Activated T-helper 2 cell treated with anti-CD3 and anti-CD28 coated beads, Interferon-gamma antibody, Interleukin-2, Interleukin-4, amounts not matched to agents 10 μg/mL and 5 μg/mL and 100 μg/mL, durations not matched to agents 14 hours and 24 hours and 36 hours (primary cell): ENCODE measurements at regions not wholly inside any gene's neighbourhood (a gene's known extent, or its start where the extent isn't known, plus 50 kb on each side); places are given as distances from the start of the nearest gene placed in this dataset.

ENCODE experiments used
- DNase-seq: peaks from one replicate; pipeline ENCODE4 v3.0.0; 2021; ENCODE audit warnings: low spot score
- H3K27ac Mint-ChIP-seq: one replicate; pipeline ENCODE4 v1.8.0; 2021; ENCODE audit warnings: mixed read lengths
- H3K27me3 Mint-ChIP-seq: one replicate; pipeline ENCODE4 v1.8.0; 2021; ENCODE audit warnings: low read depth, mixed read lengths
- H3K36me3 Mint-ChIP-seq: one replicate; pipeline ENCODE4 v1.8.0; 2021; ENCODE audit warnings: low read depth, mixed read lengths
- H3K4me1 Mint-ChIP-seq: one replicate; pipeline ENCODE4 v1.8.0; 2021; ENCODE audit warnings: low read depth, mixed read lengths
- H3K4me3 Mint-ChIP-seq: one replicate; pipeline ENCODE4 v1.8.0; 2021; ENCODE audit warnings: low read depth, mild to moderate bottlenecking, moderate library complexity, mixed read lengths
- H3K9me3 Mint-ChIP-seq: one replicate; pipeline ENCODE4 v1.8.0; 2021; ENCODE audit warnings: mixed read lengths
- intact Hi-C: fragments of 100-400 bp; cut with micrococcal nuclease; formaldehyde crosslinking; loops from one replicate; pipeline ENCODE4 v1.15.1; 2023

- H3K27me3 Mint-ChIP-seq = no peaks in the 10 kb centered on the region
- intact Hi-C loops = no loop called here
- no peaks in the 10 kb centered on the region for H3K4me1 Mint-ChIP-seq
- no peaks in the 10 kb centered on the region for H3K9me3 Mint-ChIP-seq
- no peaks in the 10 kb centered on the region for H3K36me3 Mint-ChIP-seq
- DNase-seq = no peak
- no peak overlapping the region for H3K4me3 Mint-ChIP-seq
- H3K27ac Mint-ChIP-seq = no peak overlapping the region
These were observed 185.5 kb downstream of the OLFM1 start for GRCh38 chr9:135273008-135273407.

GRCh38 chr9:135275163-135275562 lies 187.7 kb downstream of the OLFM1 start:
- Mint-ChIP-seq H3K27me3 (no peaks in the 10 kb centered on the region), H3K36me3 (no peaks in the 10 kb centered on the region), H3K9me3 (no peaks in the 10 kb centered on the region), H3K4me3 (no peak overlapping the region), H3K4me1 (no peaks in the 10 kb centered on the region), H3K27ac (no peak overlapping the region)
- intact Hi-C loops = no loop called here
- DNase-seq = no peak

- Mint-ChIP-seq H3K27ac (no peak overlapping the region), H3K4me3 (no peak overlapping the region), H3K36me3 (no peaks in the 10 kb centered on the region), H3K4me1 (no peaks in the 10 kb centered on the region), H3K27me3 (no peaks in the 10 kb centered on the region), H3K9me3 (no peaks in the 10 kb centered on the region)
- intact Hi-C loops = no loop called here
- no peak for DNase-seq
These were observed 188.3 kb downstream of the OLFM1 start for GRCh38 chr9:135275571-135276289.

DNA sequence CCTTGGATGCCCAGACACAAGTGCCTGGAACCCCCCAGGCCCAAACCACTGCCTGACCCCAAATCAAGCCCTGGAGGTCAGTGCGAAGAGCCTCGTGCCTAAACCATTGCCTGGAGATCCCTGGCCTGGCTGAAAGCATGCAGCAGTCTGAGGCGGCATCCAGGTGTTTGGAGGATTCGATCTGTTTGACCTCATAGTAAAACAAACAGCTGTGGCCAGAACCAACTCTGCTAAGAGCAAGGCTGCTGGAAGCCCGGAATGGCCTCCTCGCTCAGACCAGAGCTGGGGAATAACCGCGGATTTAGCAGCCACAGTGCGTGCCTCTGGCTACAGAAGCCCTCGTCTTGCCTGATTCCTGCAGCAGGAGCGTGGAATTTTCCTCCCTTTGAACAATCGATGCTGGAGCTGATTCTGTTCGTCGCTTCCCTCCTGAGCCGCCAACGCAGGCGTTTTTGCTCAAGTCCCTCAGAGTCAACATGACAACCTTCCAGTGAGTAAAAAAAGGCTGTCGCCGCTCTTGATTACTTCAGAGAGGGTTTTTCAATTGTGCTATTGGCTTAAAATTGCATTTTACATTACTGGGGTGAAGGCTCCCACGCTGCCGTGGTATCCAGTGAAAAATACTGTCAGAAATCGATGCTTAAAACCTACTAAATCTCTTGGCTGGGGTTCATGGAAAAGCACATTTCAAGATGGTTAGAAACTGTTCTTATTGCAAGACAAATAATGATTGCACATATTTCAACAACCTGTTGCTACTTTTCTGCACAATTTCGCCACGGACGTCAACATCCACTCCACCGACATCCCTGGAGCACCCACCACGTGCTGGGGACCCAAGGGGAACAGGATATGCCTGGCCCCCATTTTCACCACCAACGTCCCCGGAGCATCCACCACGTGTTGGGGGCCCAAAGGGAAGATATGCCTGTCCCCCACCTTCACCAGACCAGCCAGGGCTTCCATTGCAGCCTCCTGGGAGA lies 190.0 kb downstream of the OLFM1 start:
- no peaks in the 10 kb centered on the region for H3K36me3 Mint-ChIP-seq
- intact Hi-C loops = no loop called here
- H3K9me3 Mint-ChIP-seq = no peaks in the 10 kb centered on the region
- H3K4me1 Mint-ChIP-seq = no peaks in the 10 kb centered on the region
- no peaks in the 10 kb centered on the region for H3K27me3 Mint-ChIP-seq
- H3K27ac Mint-ChIP-seq = no peak overlapping the region
- H3K4me3 Mint-ChIP-seq = no peak overlapping the region
- no peak for DNase-seq

DNA sequence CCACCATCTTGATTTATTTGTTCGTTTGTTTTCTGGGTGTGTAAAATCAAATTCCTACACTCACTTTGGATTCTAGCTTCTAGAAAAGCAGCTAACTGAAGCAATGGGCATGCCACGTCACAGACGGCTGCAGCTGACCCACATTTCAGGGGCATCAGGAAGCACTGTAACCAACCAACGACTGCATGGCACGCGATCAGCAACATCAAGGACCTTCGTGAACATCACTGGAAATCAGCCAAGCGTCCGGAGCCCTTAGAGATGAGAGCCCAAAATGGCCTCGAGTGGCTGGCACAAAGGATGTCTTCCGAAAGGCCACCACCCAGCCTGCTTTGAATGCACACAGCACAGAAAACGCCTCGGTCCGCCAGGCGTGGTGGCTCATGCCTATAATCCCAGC lies 191.1 kb downstream of the OLFM1 start:
- Mint-ChIP-seq H3K27me3 (no peaks in the 10 kb centered on the region), H3K9me3 (no peaks in the 10 kb centered on the region), H3K36me3 (no peaks in the 10 kb centered on the region), H3K4me1 (no peaks in the 10 kb centered on the region), H3K27ac (no peak overlapping the region), H3K4me3 (no peak overlapping the region)
- no peak for DNase-seq
- intact Hi-C loops = no loop called here

GRCh38 chr9:135279385-135279784 lies 191.9 kb downstream of the OLFM1 start:
- intact Hi-C loops = no loop called here
- no peaks in the 10 kb centered on the region for H3K4me1 Mint-ChIP-seq
- H3K4me3 Mint-ChIP-seq = no peak overlapping the region
- H3K36me3 Mint-ChIP-seq = no peaks in the 10 kb centered on the region
- H3K27ac Mint-ChIP-seq = no peak overlapping the region
- DNase-seq = no peak
- no peaks in the 10 kb centered on the region for H3K9me3 Mint-ChIP-seq
- no peaks in the 10 kb centered on the region for H3K27me3 Mint-ChIP-seq

GRCh38 chr9:135279834-135280393 lies 192.4 kb downstream of the OLFM1 start:
- no peaks in the 10 kb centered on the region for H3K36me3 Mint-ChIP-seq
- no peak overlapping the region for H3K27ac Mint-ChIP-seq
- H3K9me3 Mint-ChIP-seq = no peaks in the 10 kb centered on the region
- intact Hi-C loops = no loop called here
- no peak overlapping the region for H3K4me3 Mint-ChIP-seq
- H3K4me1 Mint-ChIP-seq = no peaks in the 10 kb centered on the region
- no peaks in the 10 kb centered on the region for H3K27me3 Mint-ChIP-seq
- no peak for DNase-seq

DNA sequence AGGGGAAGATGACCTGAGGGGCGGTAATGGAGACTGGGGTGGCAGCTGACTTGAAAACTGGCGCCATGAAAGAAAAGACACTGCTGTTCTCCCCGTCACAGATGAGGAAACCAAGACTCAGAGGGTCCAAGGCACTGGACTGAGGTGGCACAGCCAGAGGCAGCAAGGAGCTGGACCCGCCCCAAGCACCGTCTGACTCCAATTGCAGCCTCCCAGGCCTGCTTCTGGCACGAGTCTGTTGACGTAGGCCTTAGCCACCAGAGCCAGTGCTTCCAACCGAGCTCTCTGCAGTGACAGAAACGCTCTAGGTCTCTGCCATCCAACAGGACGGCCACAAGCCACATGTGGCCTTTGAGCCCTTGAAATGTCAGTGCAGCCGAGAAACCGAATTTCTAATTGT lies 193.2 kb downstream of the OLFM1 start:
- no peak for DNase-seq
- no peaks in the 10 kb centered on the region for H3K4me1 Mint-ChIP-seq
- intact Hi-C loops = no loop called here
- no peak overlapping the region for H3K4me3 Mint-ChIP-seq
- no peaks in the 10 kb centered on the region for H3K9me3 Mint-ChIP-seq
- H3K36me3 Mint-ChIP-seq = no peaks in the 10 kb centered on the region
- H3K27ac Mint-ChIP-seq = no peak overlapping the region
- no peaks in the 10 kb centered on the region for H3K27me3 Mint-ChIP-seq

- peaks cover 2% of the 10 kb centered on the region for H3K9me3 Mint-ChIP-seq
- no peaks in the 10 kb centered on the region for H3K4me1 Mint-ChIP-seq
- no peak overlapping the region for H3K27ac Mint-ChIP-seq
These were observed 193.7 kb downstream of the OLFM1 start for GRCh38 chr9:135281151-135281550.

GRCh38 chr9:135281791-135282737 lies 194.6 kb downstream of the OLFM1 start:
- H3K9me3 Mint-ChIP-seq = peaks cover 7% of the 10 kb centered on the region
- no peak overlapping the region for H3K27ac Mint-ChIP-seq
- H3K4me1 Mint-ChIP-seq = no peaks in the 10 kb centered on the region
- H3K36me3 Mint-ChIP-seq = no peaks in the 10 kb centered on the region
- intact Hi-C loops = no loop called here
- H3K4me3 Mint-ChIP-seq = no peak overlapping the region
- DNase-seq = no peak
- H3K27me3 Mint-ChIP-seq = no peaks in the 10 kb centered on the region

More at GRCh38 chr9:135281151-135281550, 193.7 kb downstream of the OLFM1 start:
- intact Hi-C loops = no loop called here
- H3K27me3 Mint-ChIP-seq = no peaks in the 10 kb centered on the region
- DNase-seq = no peak
- H3K36me3 Mint-ChIP-seq = no peaks in the 10 kb centered on the region
- H3K4me3 Mint-ChIP-seq = no peak overlapping the region

DNA sequence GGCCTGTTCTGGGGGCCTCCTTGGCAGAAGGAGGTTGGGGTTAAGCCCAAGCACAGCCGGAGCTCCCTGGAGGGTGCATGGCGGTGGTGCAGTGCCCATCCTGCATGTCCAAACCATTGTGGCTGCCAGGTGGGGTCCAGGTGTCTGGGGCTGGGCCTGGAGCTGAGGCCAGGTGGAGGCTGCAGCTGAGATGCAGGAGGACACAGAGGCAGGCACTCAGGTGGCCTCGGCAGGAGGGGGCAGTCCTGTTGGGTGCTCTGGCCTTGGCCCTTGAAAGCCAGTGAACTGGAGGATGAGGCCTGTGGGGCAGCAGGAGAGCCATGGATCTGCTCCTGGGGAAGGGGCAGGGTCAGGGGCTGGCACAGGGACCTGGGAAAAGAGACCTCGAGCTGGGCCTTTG lies 195.3 kb downstream of the OLFM1 start:
- intact Hi-C loops = no loop called here
- DNase-seq = no peak
- Mint-ChIP-seq H3K36me3 (no peaks in the 10 kb centered on the region), H3K4me3 (no peak overlapping the region), H3K4me1 (no peaks in the 10 kb centered on the region), H3K27ac (no peak overlapping the region), H3K9me3 (peaks cover 12% of the 10 kb centered on the region), H3K27me3 (no peaks in the 10 kb centered on the region)

GRCh38 chr9:135283671-135284070 lies 195.9 kb upstream of the PPP1R26 start:
- Mint-ChIP-seq H3K27me3 (no peaks in the 10 kb centered on the region), H3K9me3 (peaks cover 12% of the 10 kb centered on the region), H3K36me3 (no peaks in the 10 kb centered on the region), H3K4me1 (no peaks in the 10 kb centered on the region), H3K4me3 (no peak overlapping the region), H3K27ac (no peak overlapping the region)
- intact Hi-C loops = no loop called here
- DNase-seq = no peak
